GM12892 (cell line): ENCODE measurements at regions not wholly inside any gene's neighbourhood (a gene's known extent, or its start where the extent isn't known, plus 50 kb on each side); places are given as distances from the start of the nearest gene placed in this dataset.

Source experiments
- POLR2A ChIP-seq: IDR thresholded peaks from 2 replicates; pipeline ENCODE4 v1.6.1; 2011; ENCODE audit warnings: low read depth, low read length, control low read depth
- POLR2AphosphoS5 ChIP-seq: IDR thresholded peaks from 2 replicates; pipeline ENCODE4 v1.6.1; 2011; ENCODE audit warnings: low read depth, low read length, control low read depth

DNA sequence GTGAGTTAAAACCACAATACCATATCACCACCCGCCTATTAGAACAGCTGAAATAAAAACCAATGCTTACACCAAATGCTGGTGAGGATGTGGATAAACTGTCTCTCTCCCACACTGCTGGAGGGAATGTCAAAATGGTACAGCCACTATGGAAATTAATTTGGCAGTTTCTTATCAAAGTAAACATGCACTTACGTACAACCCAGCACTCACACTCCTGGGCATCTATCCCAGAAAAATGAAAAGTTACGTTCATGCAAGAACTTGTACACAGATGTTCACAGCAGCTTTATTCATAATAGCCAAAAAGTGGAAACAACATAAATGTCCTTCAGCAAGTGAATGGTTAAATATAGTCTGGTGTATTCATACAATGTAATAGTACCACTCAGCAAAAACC, 173.2 kb upstream of the MYOCD start:
- TF ChIP-seq POLR2AphosphoS5: no peak
- no peak for TF ChIP-seq POLR2A
